ENCODE measurements at regions not wholly inside any gene's neighbourhood (a gene's known extent, or its start where the extent isn't known, plus 50 kb on each side); places are given as distances from the start of the nearest gene placed in this dataset.

- Histone ChIP-seq H3K9me3 (ENCODE audit: control insufficient read depth, insufficient read depth, low read length) (no peaks in the 10 kb centered on the region), H3F3A (ENCODE audit: control insufficient read depth, insufficient read depth) (no peaks in the 10 kb centered on the region), H3K4me1 (ENCODE audit: control insufficient read depth, low read length) (no peaks in the 10 kb centered on the region), H3K36me3 (ENCODE audit: control insufficient read depth, low read length) (no peaks in the 10 kb centered on the region), H3K4me3 (ENCODE audit: low read length) (no peak overlapping the region), H3K9me2 (replicated peaks; ENCODE audit: control insufficient read depth, low read length) (no peaks in the 10 kb centered on the region), H4K20me1 (ENCODE audit: control insufficient read depth, insufficient read depth, low read depth, low read length) (no peaks in the 10 kb centered on the region), H3K79me2 (ENCODE audit: control insufficient read depth, low read length) (no peaks in the 10 kb centered on the region), H3K27me3 (ENCODE audit: control insufficient read depth, low read length) (no peaks in the 10 kb centered on the region; the same call in 1 of the 2 replicates), H3K27ac (ENCODE audit: low read depth, low read length) (no peak overlapping the region), H3K4me2 (ENCODE audit: low read length) (no peak overlapping the region)
- TF ChIP-seq EZH2phosphoT487 (IDR thresholded peaks at IDR 0.05; ENCODE audit: borderline replicate concordance, low read length) (no peak), CTCF (IDR thresholded peaks at IDR 0.05; ENCODE audit: low read depth, low read length, poor library complexity, severe bottlenecking) (no peak)
Measured at GRCh38 chr15:79522656-79523055, 90.5 kb downstream of the MINAR1 start.

- Histone ChIP-seq H3K4me1 (ENCODE audit: control insufficient read depth, low read length) (no peaks in the 10 kb centered on the region), H3K36me3 (ENCODE audit: control insufficient read depth, low read length) (no peaks in the 10 kb centered on the region), H3K9me2 (replicated peaks; ENCODE audit: control insufficient read depth, low read length) (no peaks in the 10 kb centered on the region), H3K79me2 (ENCODE audit: control insufficient read depth, low read length) (no peaks in the 10 kb centered on the region), H3K27me3 (ENCODE audit: control insufficient read depth, low read length) (peaks cover 2% of the 10 kb centered on the region; the same call in 1 of the 2 replicates), H4K20me1 (ENCODE audit: control insufficient read depth, insufficient read depth, low read depth, low read length) (no peaks in the 10 kb centered on the region), H3K4me2 (ENCODE audit: low read length) (no peak overlapping the region), H3K9me3 (ENCODE audit: control insufficient read depth, insufficient read depth, low read length) (no peaks in the 10 kb centered on the region), H3K27ac (ENCODE audit: low read depth, low read length) (no peak overlapping the region), H3F3A (ENCODE audit: control insufficient read depth, insufficient read depth) (no peaks in the 10 kb centered on the region), H3K4me3 (ENCODE audit: low read length) (no peak overlapping the region)
- no peak for TF ChIP-seq CTCF (IDR thresholded peaks at IDR 0.05; ENCODE audit: low read depth, low read length, poor library complexity, severe bottlenecking)
- TF ChIP-seq EZH2phosphoT487 (IDR thresholded peaks at IDR 0.05; ENCODE audit: borderline replicate concordance, low read length): no peak
Measured at GRCh38 chr15:79523266-79523665, 91.1 kb downstream of the MINAR1 start.

- no peak overlapping the region for H3K4me3 ChIP-seq (ENCODE audit: low read length)
- H3K27ac ChIP-seq (ENCODE audit: low read depth, low read length): no peak overlapping the region
- no peaks in the 10 kb centered on the region for H3K79me2 ChIP-seq (ENCODE audit: control insufficient read depth, low read length)
- H3K27me3 ChIP-seq (ENCODE audit: control insufficient read depth, low read length): peaks cover 2% of the 10 kb centered on the region; the same call in 1 of the 2 replicates
- no peaks in the 10 kb centered on the region for H3K4me1 ChIP-seq (ENCODE audit: control insufficient read depth, low read length)
- no peak overlapping the region for H3K4me2 ChIP-seq (ENCODE audit: low read length)
- TF ChIP-seq EZH2phosphoT487 (IDR thresholded peaks at IDR 0.05; ENCODE audit: borderline replicate concordance, low read length) (no peak), CTCF (IDR thresholded peaks at IDR 0.05; ENCODE audit: low read depth, low read length, poor library complexity, severe bottlenecking) (no peak)
- no peaks in the 10 kb centered on the region for H3F3A ChIP-seq (ENCODE audit: control insufficient read depth, insufficient read depth)
- H3K9me2 ChIP-seq (replicated peaks; ENCODE audit: control insufficient read depth, low read length): no peaks in the 10 kb centered on the region
- no peaks in the 10 kb centered on the region for H4K20me1 ChIP-seq (ENCODE audit: control insufficient read depth, insufficient read depth, low read depth, low read length)
- H3K9me3 ChIP-seq (ENCODE audit: control insufficient read depth, insufficient read depth, low read length): no peaks in the 10 kb centered on the region
- no peaks in the 10 kb centered on the region for H3K36me3 ChIP-seq (ENCODE audit: control insufficient read depth, low read length)
Measured at GRCh38 chr15:79524531-79524930, 92.4 kb downstream of the MINAR1 start.
